Stomach (tissue), 8 donors: ENCODE measurements at regions not wholly inside any gene's neighbourhood (a gene's known extent, or its start where the extent isn't known, plus 50 kb on each side); places are given as distances from the start of the nearest gene placed in this dataset.

ENCODE experiments used
- DNase-seq, 2 donors: peaks; one replicate each; pipeline versions ENCODE4 v3.0.0 to v3.0.0-alpha.2; 2013 to 2019
- H3K27ac ChIP-seq, 5 donors: fragments of 200-600 bp in 4 of 5; sonication (generic) in 4 of 5; one replicate each; pipeline ENCODE4 v1.5.1; 2013 to 2019; ENCODE audit warnings: mild to moderate bottlenecking in 1 of 5, moderate library complexity in 1 of 5
- H3K27me3 ChIP-seq, 3 donors: fragments of 200-600 bp; sonication (generic); one replicate each; pipeline ENCODE4 v1.5.1; 2017 to 2019; ENCODE audit warnings: mixed run types in 1 of 3
- H3K36me3 ChIP-seq, 4 donors: fragments of 200-600 bp; sonication (generic); 1 replicate in 3 of 4; 2 replicates in 1 of 4; pipeline ENCODE4 v1.5.1; 2016 to 2019
- H3K4me1 ChIP-seq, 4 donors: fragments of 200-600 bp; sonication (generic); one replicate each; pipeline ENCODE4 v1.5.1; 2016 to 2019
- H3K4me3 ChIP-seq, 4 donors: fragments of 200-600 bp; sonication (generic) in 3 of 4; one replicate each; pipeline ENCODE4 v1.5.1; 2016 to 2019; ENCODE audit warnings: mild to moderate bottlenecking in 1 of 4
- H3K9me3 ChIP-seq, 4 donors: fragments of 200-600 bp; sonication (generic); one replicate each; pipeline ENCODE4 v1.5.1; 2016 to 2019
- EP300 ChIP-seq: sonication (generic); formaldehyde crosslinking; IDR thresholded peaks from one replicate; pipeline ENCODE4 v1.6.1; 2017; ENCODE audit warnings: antibody characterized with exemption
- POLR2A ChIP-seq, 4 donors: fragments of 450-650 bp; IDR thresholded peaks; one replicate each; pipeline ENCODE4 v1.6.1; 2016; ENCODE audit warnings: antibody characterized with exemption in 4 of 4, control low read depth in 2 of 4, mild to moderate bottlenecking in 1 of 4, moderate library complexity in 1 of 4
- POLR2AphosphoS5 ChIP-seq, 3 donors: sonication (generic); formaldehyde crosslinking; IDR thresholded peaks; one replicate each; pipeline ENCODE4 v1.6.1; 2016; ENCODE audit warnings: antibody characterized with exemption in 3 of 3
- WGBS, 5 donors: extraction: QIAGEN DNeasy Blood & Tissue Kit in 3 of 5; methylation state at CpG; one replicate each; pipeline versions ENCODE4 v1.1.5 to v1.1.7; 2013 to 2018; 5-methylcytosine and 5-hydroxymethylcytosine counted together
- intact Hi-C: fragments of 100-400 bp; cut with DNase I; formaldehyde crosslinking; loops from one replicate; pipeline ENCODE4 v1.15.1; 2023; ENCODE audit warnings: low total_unique reads
- TF ChIP-seq, protein P1 (sequence below), 7 experiments: fragments of 450-650 bp in 4 of 7; fragments of 200-600 bp in 3 of 7; sonication (generic) in 3 of 7; IDR thresholded peaks; one replicate each; pipeline ENCODE4 v1.5.1; 2016 to 2019; ENCODE audit warnings: antibody characterized with exemption in 7 of 7, control low read depth in 2 of 7, mild to moderate bottlenecking in 1 of 7
- donor health status: healthy with polysubstance abuse.
- donor health status: Bipolar disorder and iron deficiency.
- donor health status: healthy.

GRCh38 chr4:123298801-123299200, 97.8 kb upstream of the SPRY1 start:
- H3K27me3 ChIP-seq: no peaks in the 10 kb centered on the region
- DNase-seq: no peak
- WGBS, 5 donors: 46 to 70% (median 55%) methylated on average over 2 of the region's 2 CpGs
- no peaks in the 10 kb centered on the region for H3K9me3 ChIP-seq
- H3K27ac ChIP-seq: peak overlapping the region in 1 of 5 donors; percentile 4
- intact Hi-C loops: no loop called here
- H3K36me3 ChIP-seq: no peaks in the 10 kb centered on the region
- H3K4me3 ChIP-seq: no peak overlapping the region
- TF ChIP-seq POLR2A (IDR thresholded peaks at IDR 0.05) (no peak), POLR2AphosphoS5 (IDR thresholded peaks at IDR 0.05) (no peak), EP300 (no peak)
- TF ChIP-seq, protein P1, sequence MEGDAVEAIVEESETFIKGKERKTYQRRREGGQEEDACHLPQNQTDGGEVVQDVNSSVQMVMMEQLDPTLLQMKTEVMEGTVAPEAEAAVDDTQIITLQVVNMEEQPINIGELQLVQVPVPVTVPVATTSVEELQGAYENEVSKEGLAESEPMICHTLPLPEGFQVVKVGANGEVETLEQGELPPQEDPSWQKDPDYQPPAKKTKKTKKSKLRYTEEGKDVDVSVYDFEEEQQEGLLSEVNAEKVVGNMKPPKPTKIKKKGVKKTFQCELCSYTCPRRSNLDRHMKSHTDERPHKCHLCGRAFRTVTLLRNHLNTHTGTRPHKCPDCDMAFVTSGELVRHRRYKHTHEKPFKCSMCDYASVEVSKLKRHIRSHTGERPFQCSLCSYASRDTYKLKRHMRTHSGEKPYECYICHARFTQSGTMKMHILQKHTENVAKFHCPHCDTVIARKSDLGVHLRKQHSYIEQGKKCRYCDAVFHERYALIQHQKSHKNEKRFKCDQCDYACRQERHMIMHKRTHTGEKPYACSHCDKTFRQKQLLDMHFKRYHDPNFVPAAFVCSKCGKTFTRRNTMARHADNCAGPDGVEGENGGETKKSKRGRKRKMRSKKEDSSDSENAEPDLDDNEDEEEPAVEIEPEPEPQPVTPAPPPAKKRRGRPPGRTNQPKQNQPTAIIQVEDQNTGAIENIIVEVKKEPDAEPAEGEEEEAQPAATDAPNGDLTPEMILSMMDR (IDR thresholded peaks at IDR 0.05): no peak
- peaks cover 0 to 22% (median 3%) of the 10 kb centered on the region in 4 donors for H3K4me1 ChIP-seq

GRCh38 chr4:123299212-123299691, 97.3 kb upstream of the SPRY1 start:
- TF ChIP-seq, protein P1 (IDR thresholded peaks at IDR 0.05): no peak
- TF ChIP-seq EP300: no peak
- TF ChIP-seq POLR2A (IDR thresholded peaks at IDR 0.05): no peak
- TF ChIP-seq POLR2AphosphoS5 (IDR thresholded peaks at IDR 0.05): no peak
- DNase-seq: peak in 1 of 2 donors; percentile 65
- Histone ChIP-seq H3K4me3 (no peak overlapping the region), H3K27ac (no peak overlapping the region), H3K36me3 (no peaks in the 10 kb centered on the region), H3K9me3 (no peaks in the 10 kb centered on the region), H3K27me3 (no peaks in the 10 kb centered on the region), H3K4me1 (peaks cover 0 to 22% (median 3%) of the 10 kb centered on the region in 4 donors)
- intact Hi-C loops: no loop called here

GRCh38 chr4:123300222-123301039, 96.2 kb upstream of the SPRY1 start:
- Histone ChIP-seq H3K9me3 (no peaks in the 10 kb centered on the region), H3K4me3 (no peak overlapping the region), H3K4me1 (peaks cover 0 to 22% (median 3%) of the 10 kb centered on the region in 4 donors), H3K36me3 (no peaks in the 10 kb centered on the region), H3K27ac (no peak overlapping the region), H3K27me3 (no peaks in the 10 kb centered on the region)
- DNase-seq: no peak
- TF ChIP-seq POLR2AphosphoS5 (IDR thresholded peaks at IDR 0.05) (no peak), EP300 (no peak), POLR2A (IDR thresholded peaks at IDR 0.05) (no peak)
- TF ChIP-seq, protein P1 (IDR thresholded peaks at IDR 0.05): no peak
- whole genome bisulfite sequencing, 5 donors: 75 to 80% (median 77%) methylated on average over 4 of the region's 4 CpGs
- intact Hi-C loops: no loop called here

GRCh38 chr4:123301923-123302322, 94.7 kb upstream of the SPRY1 start:
- no peaks in the 10 kb centered on the region for H3K36me3 ChIP-seq
- no peak for DNase-seq
- H3K4me3 ChIP-seq: no peak overlapping the region
- intact Hi-C loops: no loop called here
- TF ChIP-seq, protein P1 (IDR thresholded peaks at IDR 0.05): no peak
- TF ChIP-seq POLR2AphosphoS5 (IDR thresholded peaks at IDR 0.05) (no peak), EP300 (no peak), POLR2A (IDR thresholded peaks at IDR 0.05) (no peak)
- H3K4me1 ChIP-seq: peaks cover 0 to 22% (median 3%) of the 10 kb centered on the region in 4 donors
- WGBS, 5 donors: 92 to 94% (median 93%) methylated on average over 2 of the region's 2 CpGs
- H3K9me3 ChIP-seq: no peaks in the 10 kb centered on the region
- H3K27me3 ChIP-seq: no peaks in the 10 kb centered on the region
- no peak overlapping the region for H3K27ac ChIP-seq
